ENCODE measurements at regions not wholly inside any gene's neighbourhood (a gene's known extent, or its start where the extent isn't known, plus 50 kb on each side); places are given as distances from the start of the nearest gene placed in this dataset.
A peak's percentile ranks its signal among the peaks of the same experiment; 100 is the strongest.

- no peak for TF ChIP-seq SETDB1 (IDR thresholded peaks at IDR 0.05; ENCODE audit: low read length)
- no peak for TF ChIP-seq POLR2A (conservative IDR thresholded peaks at IDR 0.05)
- TF ChIP-seq BRCA1 (IDR thresholded peaks at IDR 0.05), result no peak
- TF ChIP-seq BRCA1 (CRISPR knock-in tag; IDR thresholded peaks at IDR 0.05), result no peak
- no peak; the same call in 1 of the 2 replicates for TF ChIP-seq ZEB2 (IDR thresholded peaks at IDR 0.05)
- no peak for TF ChIP-seq CXXC5 (CRISPR knock-in tag; IDR thresholded peaks at IDR 0.05)
- no peak for TF ChIP-seq HNRNPH1 (optimal IDR thresholded peaks at IDR 0.05; ENCODE audit: low read depth, low read length)
- TF ChIP-seq ZZZ3 (IDR thresholded peaks at IDR 0.05), result no peak
- no peak for TF ChIP-seq ZNF174 (CRISPR knock-in tag; IDR thresholded peaks at IDR 0.05)
- no peak for TF ChIP-seq HOMEZ (CRISPR knock-in tag; IDR thresholded peaks at IDR 0.05)
- TF ChIP-seq ZSCAN32 (CRISPR knock-in tag; IDR thresholded peaks at IDR 0.05), result no peak
- no peak for TF ChIP-seq DLX4 (CRISPR knock-in tag; IDR thresholded peaks at IDR 0.05)
- TF ChIP-seq PHTF2 (CRISPR knock-in tag; IDR thresholded peaks at IDR 0.05), result no peak
- TF ChIP-seq NBN (IDR thresholded peaks at IDR 0.05; ENCODE audit: low read depth), result no peak
- TF ChIP-seq MCM2 (IDR thresholded peaks at IDR 0.05; ENCODE audit: low read depth), result no peak
- TF ChIP-seq ZNF589 (CRISPR knock-in tag; IDR thresholded peaks at IDR 0.05; ENCODE audit: low read depth), result no peak
- no peak for TF ChIP-seq SP1 (CRISPR knock-in tag; IDR thresholded peaks at IDR 0.05)
- peak in 1 of 2 experiments; percentile 54; a peak in 1 of 4 replicates for TF ChIP-seq FOXK2 (conservative IDR thresholded peaks at IDR 0.05 in 1 of 2, IDR thresholded peaks at IDR 0.05 in 1 of 2; ENCODE audit: low read depth in 2 of 2)
- TF ChIP-seq CBX2 (IDR thresholded peaks at IDR 0.05; ENCODE audit: insufficient read depth, low read length, poor library complexity, severe bottlenecking), result no peak
- TF ChIP-seq HCFC1 (IDR thresholded peaks at IDR 0.05; ENCODE audit: low read depth, low read length), result no peak
- TF ChIP-seq ZNF785 (CRISPR knock-in tag; IDR thresholded peaks at IDR 0.05), result no peak
- TF ChIP-seq ZNF282 (CRISPR knock-in tag; IDR thresholded peaks at IDR 0.05), result no peak
- no peak for TF ChIP-seq MYNN (IDR thresholded peaks at IDR 0.05)
- no peak for TF ChIP-seq MYNN (CRISPR knock-in tag; IDR thresholded peaks at IDR 0.05)
- TF ChIP-seq FOXJ2 (tag; IDR thresholded peaks at IDR 0.05), result peak; percentile 67
- TF ChIP-seq, protein P1, sequence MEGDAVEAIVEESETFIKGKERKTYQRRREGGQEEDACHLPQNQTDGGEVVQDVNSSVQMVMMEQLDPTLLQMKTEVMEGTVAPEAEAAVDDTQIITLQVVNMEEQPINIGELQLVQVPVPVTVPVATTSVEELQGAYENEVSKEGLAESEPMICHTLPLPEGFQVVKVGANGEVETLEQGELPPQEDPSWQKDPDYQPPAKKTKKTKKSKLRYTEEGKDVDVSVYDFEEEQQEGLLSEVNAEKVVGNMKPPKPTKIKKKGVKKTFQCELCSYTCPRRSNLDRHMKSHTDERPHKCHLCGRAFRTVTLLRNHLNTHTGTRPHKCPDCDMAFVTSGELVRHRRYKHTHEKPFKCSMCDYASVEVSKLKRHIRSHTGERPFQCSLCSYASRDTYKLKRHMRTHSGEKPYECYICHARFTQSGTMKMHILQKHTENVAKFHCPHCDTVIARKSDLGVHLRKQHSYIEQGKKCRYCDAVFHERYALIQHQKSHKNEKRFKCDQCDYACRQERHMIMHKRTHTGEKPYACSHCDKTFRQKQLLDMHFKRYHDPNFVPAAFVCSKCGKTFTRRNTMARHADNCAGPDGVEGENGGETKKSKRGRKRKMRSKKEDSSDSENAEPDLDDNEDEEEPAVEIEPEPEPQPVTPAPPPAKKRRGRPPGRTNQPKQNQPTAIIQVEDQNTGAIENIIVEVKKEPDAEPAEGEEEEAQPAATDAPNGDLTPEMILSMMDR (IDR thresholded peaks at IDR 0.05 in 2 of 3, conservative IDR thresholded peaks at IDR 0.05 in 1 of 3; ENCODE audit: insufficient read depth in 2 of 3, low read depth in 1 of 3, low read length in 3 of 3), result no peak
- TF ChIP-seq LEF1 (IDR thresholded peaks at IDR 0.05), result 0 out of 2 replicates have a peak, but pooled peaks have one; percentile 37
- no peak for TF ChIP-seq VEZF1 (CRISPR knock-in tag; IDR thresholded peaks at IDR 0.05)
Observed at GRCh38 chr6:149147938-149148718, 169.4 kb upstream of the TAB2 start (continued).
